ENCODE measurements at regions not wholly inside any gene's neighbourhood (a gene's known extent, or its start where the extent isn't known, plus 50 kb on each side); places are given as distances from the start of the nearest gene placed in this dataset.

- DNase-seq (ENCODE audit: insufficient read length, low spot score, missing footprints): no peak
- TF ChIP-seq CTCF (IDR thresholded peaks at IDR 0.05; ENCODE audit: extremely low read depth, low read depth, low read length): no peak
- H3K4me3 ChIP-seq (ENCODE audit: insufficient read depth, low read length): no peak overlapping the region
Observed at GRCh38 chr3:87486115-87486514, 209.7 kb upstream of the POU1F1 start.

GRCh38 chr3:87478716-87479115 is 202.3 kb upstream of the POU1F1 start:
- Histone ChIP-seq H3K27me3 (ENCODE audit: insufficient read depth, low read length) (no peaks in the 10 kb centered on the region), H3K4me2 (ENCODE audit: insufficient read depth, low read length) (no peak overlapping the region), H3K79me2 (ENCODE audit: insufficient read depth, low read length) (no peaks in the 10 kb centered on the region), H4K20me1 (ENCODE audit: insufficient read depth, low read length) (no peaks in the 10 kb centered on the region), H3K36me3 (ENCODE audit: insufficient read depth, low read length) (no peaks in the 10 kb centered on the region), H3K27ac (ENCODE audit: low read depth, low read length) (no peak overlapping the region), H3K9me3 (ENCODE audit: low read depth, low read length) (no peaks in the 10 kb centered on the region), H3K4me1 (ENCODE audit: insufficient read depth, low read length) (no peaks in the 10 kb centered on the region), H3K4me3 (ENCODE audit: insufficient read depth, low read length) (no peak overlapping the region), H2AFZ (ENCODE audit: low read length) (no peak overlapping the region)
- TF ChIP-seq CTCF (IDR thresholded peaks at IDR 0.05; ENCODE audit: extremely low read depth, low read depth, low read length): no peak
- no peak for DNase-seq (ENCODE audit: insufficient read length, low spot score, missing footprints)

More at GRCh38 chr3:87486115-87486514, 209.7 kb upstream of the POU1F1 start:
- no peak overlapping the region for H3K4me2 ChIP-seq (ENCODE audit: insufficient read depth, low read length)
- H2AFZ ChIP-seq (ENCODE audit: low read length): no peak overlapping the region
- no peaks in the 10 kb centered on the region for H3K4me1 ChIP-seq (ENCODE audit: insufficient read depth, low read length)
- no peaks in the 10 kb centered on the region for H4K20me1 ChIP-seq (ENCODE audit: insufficient read depth, low read length)
- H3K36me3 ChIP-seq (ENCODE audit: insufficient read depth, low read length): no peaks in the 10 kb centered on the region
- H3K9me3 ChIP-seq (ENCODE audit: low read depth, low read length): no peaks in the 10 kb centered on the region
- H3K27me3 ChIP-seq (ENCODE audit: insufficient read depth, low read length): no peaks in the 10 kb centered on the region
- H3K79me2 ChIP-seq (ENCODE audit: insufficient read depth, low read length): no peaks in the 10 kb centered on the region
- H3K27ac ChIP-seq (ENCODE audit: low read depth, low read length): no peak overlapping the region

- no peak overlapping the region for H3K4me2 ChIP-seq (ENCODE audit: insufficient read depth, low read length)
Observed at GRCh38 chr3:87473944-87474343, 197.6 kb upstream of the POU1F1 start.

GRCh38 chr3:87468938-87469337 is 192.6 kb upstream of the POU1F1 start:
- H4K20me1 ChIP-seq (ENCODE audit: insufficient read depth, low read length): no peaks in the 10 kb centered on the region
- H3K79me2 ChIP-seq (ENCODE audit: insufficient read depth, low read length): no peaks in the 10 kb centered on the region
- no peaks in the 10 kb centered on the region for H3K36me3 ChIP-seq (ENCODE audit: insufficient read depth, low read length)
- H3K27ac ChIP-seq (ENCODE audit: low read depth, low read length): peak overlapping the region; percentile 3
- H3K4me1 ChIP-seq (ENCODE audit: insufficient read depth, low read length): no peaks in the 10 kb centered on the region
- H2AFZ ChIP-seq (ENCODE audit: low read length): no peak overlapping the region
- no peak overlapping the region for H3K4me2 ChIP-seq (ENCODE audit: insufficient read depth, low read length)
- peak; percentile 29 for DNase-seq (ENCODE audit: insufficient read length, low spot score, missing footprints)
- H3K27me3 ChIP-seq (ENCODE audit: insufficient read depth, low read length): no peaks in the 10 kb centered on the region
- TF ChIP-seq CTCF (IDR thresholded peaks at IDR 0.05; ENCODE audit: extremely low read depth, low read depth, low read length): no peak
- H3K4me3 ChIP-seq (ENCODE audit: insufficient read depth, low read length): no peak overlapping the region
- no peaks in the 10 kb centered on the region for H3K9me3 ChIP-seq (ENCODE audit: low read depth, low read length)

More at GRCh38 chr3:87473944-87474343, 197.6 kb upstream of the POU1F1 start:
- no peaks in the 10 kb centered on the region for H3K27me3 ChIP-seq (ENCODE audit: insufficient read depth, low read length)
- DNase-seq (ENCODE audit: insufficient read length, low spot score, missing footprints): no peak
- no peak overlapping the region for H2AFZ ChIP-seq (ENCODE audit: low read length)
- no peaks in the 10 kb centered on the region for H4K20me1 ChIP-seq (ENCODE audit: insufficient read depth, low read length)
- H3K9me3 ChIP-seq (ENCODE audit: low read depth, low read length): no peaks in the 10 kb centered on the region
- no peaks in the 10 kb centered on the region for H3K36me3 ChIP-seq (ENCODE audit: insufficient read depth, low read length)
- H3K4me1 ChIP-seq (ENCODE audit: insufficient read depth, low read length): no peaks in the 10 kb centered on the region
- H3K79me2 ChIP-seq (ENCODE audit: insufficient read depth, low read length): no peaks in the 10 kb centered on the region
- no peak overlapping the region for H3K27ac ChIP-seq (ENCODE audit: low read depth, low read length)
- H3K4me3 ChIP-seq (ENCODE audit: insufficient read depth, low read length): no peak overlapping the region
- no peak for TF ChIP-seq CTCF (IDR thresholded peaks at IDR 0.05; ENCODE audit: extremely low read depth, low read depth, low read length)

All from osteoblast (primary cell).